ENCODE measurements at regions not wholly inside any gene's neighbourhood (a gene's known extent, or its start where the extent isn't known, plus 50 kb on each side); places are given as distances from the start of the nearest gene placed in this dataset.

- Mint-ChIP-seq H3K4me1 (no peaks in the 10 kb centered on the region), H3K27ac (no peak overlapping the region), H3K36me3 (ENCODE audit: insufficient read depth in 1 of 3, low read depth in 3 of 3) (no peaks in the 10 kb centered on the region; a peak in 1 of 7 replicates), H3K4me3 (no peak overlapping the region), H3K9me3 (peaks cover 3 to 6% of the 10 kb centered on the region in 2 experiments; a peak in 4 of 5 replicates), H3K27me3 (ENCODE audit: low read depth) (peaks cover 42% of the 10 kb centered on the region)
- Histone ChIP-seq H3K4me2 (ENCODE audit: insufficient read depth, insufficient read length, low read length) (no peak overlapping the region), H3K9me3 (ENCODE audit: control insufficient read depth, low read depth, low read length) (no peaks in the 10 kb centered on the region), H4K20me1 (ENCODE audit: control insufficient read depth, insufficient read depth, insufficient read length) (no peaks in the 10 kb centered on the region), H3K56ac (ENCODE audit: insufficient read length, low read depth, low read length) (no peak overlapping the region), H3K27ac (ENCODE audit: insufficient read length, low read depth, low read length) (no peak overlapping the region), H3K4ac (ENCODE audit: low read depth, low read length) (no peak overlapping the region), H3K23me2 (ENCODE audit: insufficient read length, low read depth, low read length, poor library complexity, severe bottlenecking) (no peaks in the 10 kb centered on the region), H3K18ac (ENCODE audit: insufficient read length, low read depth, low read length) (no peak overlapping the region), H2BK120ac (ENCODE audit: low read depth, low read length, poor library complexity, severe bottlenecking) (no peak overlapping the region), H2BK5ac (ENCODE audit: insufficient read length, low read length) (no peak overlapping the region), H3K79me2 (ENCODE audit: insufficient read depth, low read length) (no peaks in the 10 kb centered on the region), H4K8ac (replicated peaks; ENCODE audit: insufficient read length, low read depth, low read length) (no peak overlapping the region), H2BK15ac (ENCODE audit: low read depth, low read length) (no peak overlapping the region), H3K4me1 (ENCODE audit: insufficient read depth, low read length) (no peaks in the 10 kb centered on the region), H3K14ac (ENCODE audit: insufficient read depth, low read length) (no peak overlapping the region), H3K9ac (ENCODE audit: extremely low read depth, insufficient read length, low read length) (no peak overlapping the region), H2AFZ (ENCODE audit: low read length) (no peak overlapping the region), H2AK5ac (ENCODE audit: insufficient read length, low read length) (no peak overlapping the region), H3K23ac (ENCODE audit: insufficient read length, low read depth, low read length) (no peak overlapping the region), H4K5ac (ENCODE audit: insufficient read length, low read depth, low read length) (no peak overlapping the region), H2BK20ac (ENCODE audit: low read depth, low read length, poor library complexity, severe bottlenecking) (no peak overlapping the region), H3K79me1 (ENCODE audit: insufficient read depth, low read depth, low read length, poor library complexity, severe bottlenecking) (no peaks in the 10 kb centered on the region), H2BK12ac (ENCODE audit: insufficient read length, low read depth, low read length) (no peak overlapping the region), H4K91ac (ENCODE audit: insufficient read length, low read depth, low read length) (no peak overlapping the region), H3T11ph (ENCODE audit: low read length) (no peak overlapping the region), H3K27me3 (ENCODE audit: insufficient read depth, low read length) (peaks cover 2% of the 10 kb centered on the region; the same call in 1 of the 2 replicates)
- DNase-seq, result no peak
- no CpG with 5 or more reads among the region's 4 CpGs for WGBS (ENCODE audit: extremely low coverage, insufficient read length, low lambda C conversion rate)
- TF ChIP-seq CTCF (conservative IDR thresholded peaks at IDR 0.05), result no peak
Observed at GRCh38 chr1:103937763-103938357, 188.2 kb downstream of the AMY1C start.

Measured in H9 (cell line).